ENCODE measurements at regions not wholly inside any gene's neighbourhood (a gene's known extent, or its start where the extent isn't known, plus 50 kb on each side); places are given as distances from the start of the nearest gene placed in this dataset.

- TF ChIP-seq PKNOX1 (IDR thresholded peaks at IDR 0.05) (no peak), HDGF (IDR thresholded peaks at IDR 0.05; ENCODE audit: borderline replicate concordance) (no peak), FOXM1 (IDR thresholded peaks at IDR 0.05; ENCODE audit: borderline replicate concordance) (no peak), NFRKB (IDR thresholded peaks at IDR 0.05) (no peak), ARNT (IDR thresholded peaks at IDR 0.05) (no peak), SP1 (IDR thresholded peaks at IDR 0.05) (no peak), ELF4 (IDR thresholded peaks at IDR 0.05) (no peak)
Measured at GRCh38 chr4:123535037-123535748, 138.6 kb downstream of the SPRY1 start.
